Neutrophil (primary cell): ENCODE measurements at regions not wholly inside any gene's neighbourhood (a gene's known extent, or its start where the extent isn't known, plus 50 kb on each side); places are given as distances from the start of the nearest gene placed in this dataset.

ENCODE experiments used
- H3K27ac ChIP-seq: fragments of 200-600 bp; sonication (generic); 2 replicates; pipeline ENCODE4 v1.5.1; 2016; ENCODE audit warnings: mild to moderate bottlenecking, moderate library complexity
- H3K27me3 ChIP-seq: fragments of 200-600 bp; sonication (generic); 2 replicates; pipeline ENCODE4 v1.6.0; 2016; ENCODE audit warnings: mild to moderate bottlenecking
- H3K36me3 ChIP-seq: fragments of 200-600 bp; sonication (generic); 2 replicates; pipeline ENCODE4 v1.5.1; 2017
- H3K4me1 ChIP-seq, 2 experiments: fragments of 200-600 bp in 1 of 2; sonication (generic) in 1 of 2; 1 replicate in 1 of 2; 2 replicates in 1 of 2; pipeline versions ENCODE4 v1.5.1 to v1.6.1; 2013 to 2016; ENCODE audit warnings: low read depth in 1 of 2, low read length in 1 of 2, mild to moderate bottlenecking in 1 of 2, moderate library complexity in 1 of 2; ENCODE audit not compliant: control insufficient read depth in 1 of 2, insufficient read depth in 1 of 2
- H3K4me3 ChIP-seq, 2 experiments: fragments of 200-600 bp in 1 of 2; sonication (generic) in 1 of 2; 1 replicate in 1 of 2; 2 replicates in 1 of 2; pipeline ENCODE4 v1.5.1; 2013 to 2016; ENCODE audit warnings: low read depth in 1 of 2, low read length in 1 of 2, mild to moderate bottlenecking in 1 of 2, moderate library complexity in 1 of 2
- H3K9me3 ChIP-seq: fragments of 200-600 bp; sonication (generic); 2 replicates; pipeline ENCODE4 v1.5.1; 2016
- TF ChIP-seq, protein P1 (sequence below): fragments of 200-600 bp; sonication (generic); IDR thresholded peaks from 2 replicates; pipeline ENCODE4 v1.5.1; 2016; ENCODE audit warnings: antibody characterized with exemption

DNA sequence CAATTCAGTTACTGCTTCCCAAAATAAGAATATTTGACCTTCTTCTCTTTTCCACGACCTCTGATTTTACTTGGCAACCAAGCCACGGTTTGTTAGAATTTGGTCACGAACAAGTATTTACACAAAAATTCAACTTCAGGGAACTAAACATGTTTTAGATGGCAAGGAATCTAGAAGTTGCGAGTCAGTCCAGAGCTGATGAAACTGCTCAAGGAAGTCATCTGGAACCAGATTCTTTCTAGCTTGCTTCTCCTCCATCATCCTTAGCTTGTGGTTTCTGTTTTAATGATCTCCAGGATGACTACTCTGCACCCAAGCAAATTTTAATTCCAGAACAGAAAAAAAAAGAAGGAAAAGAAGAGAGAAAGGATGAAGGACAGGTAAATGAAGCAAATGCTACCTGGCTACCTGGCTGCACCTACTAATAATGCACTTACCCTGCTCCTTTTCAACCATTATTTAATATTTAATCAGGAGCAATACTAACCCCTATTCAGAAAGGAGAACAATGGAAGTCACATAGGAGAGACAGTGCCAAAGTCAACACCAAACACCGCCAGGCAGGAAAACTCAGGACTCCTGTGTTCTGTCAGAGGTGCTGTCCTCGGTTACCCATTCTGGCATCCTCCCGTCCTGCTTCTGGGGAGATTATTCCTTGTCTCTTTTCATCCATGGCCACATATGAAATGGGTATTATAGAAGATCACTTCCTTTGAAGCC is 54.2 kb upstream of the RGS7 start:
- H3K36me3 ChIP-seq: no peaks in the 10 kb centered on the region
- no peaks in the 10 kb centered on the region for H3K27me3 ChIP-seq
- no peak overlapping the region for H3K4me3 ChIP-seq
- H3K4me1 ChIP-seq: no peaks in the 10 kb centered on the region
- no peak overlapping the region for H3K27ac ChIP-seq
- TF ChIP-seq, protein P1, sequence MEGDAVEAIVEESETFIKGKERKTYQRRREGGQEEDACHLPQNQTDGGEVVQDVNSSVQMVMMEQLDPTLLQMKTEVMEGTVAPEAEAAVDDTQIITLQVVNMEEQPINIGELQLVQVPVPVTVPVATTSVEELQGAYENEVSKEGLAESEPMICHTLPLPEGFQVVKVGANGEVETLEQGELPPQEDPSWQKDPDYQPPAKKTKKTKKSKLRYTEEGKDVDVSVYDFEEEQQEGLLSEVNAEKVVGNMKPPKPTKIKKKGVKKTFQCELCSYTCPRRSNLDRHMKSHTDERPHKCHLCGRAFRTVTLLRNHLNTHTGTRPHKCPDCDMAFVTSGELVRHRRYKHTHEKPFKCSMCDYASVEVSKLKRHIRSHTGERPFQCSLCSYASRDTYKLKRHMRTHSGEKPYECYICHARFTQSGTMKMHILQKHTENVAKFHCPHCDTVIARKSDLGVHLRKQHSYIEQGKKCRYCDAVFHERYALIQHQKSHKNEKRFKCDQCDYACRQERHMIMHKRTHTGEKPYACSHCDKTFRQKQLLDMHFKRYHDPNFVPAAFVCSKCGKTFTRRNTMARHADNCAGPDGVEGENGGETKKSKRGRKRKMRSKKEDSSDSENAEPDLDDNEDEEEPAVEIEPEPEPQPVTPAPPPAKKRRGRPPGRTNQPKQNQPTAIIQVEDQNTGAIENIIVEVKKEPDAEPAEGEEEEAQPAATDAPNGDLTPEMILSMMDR: no peak
- no peaks in the 10 kb centered on the region for H3K9me3 ChIP-seq

DNA sequence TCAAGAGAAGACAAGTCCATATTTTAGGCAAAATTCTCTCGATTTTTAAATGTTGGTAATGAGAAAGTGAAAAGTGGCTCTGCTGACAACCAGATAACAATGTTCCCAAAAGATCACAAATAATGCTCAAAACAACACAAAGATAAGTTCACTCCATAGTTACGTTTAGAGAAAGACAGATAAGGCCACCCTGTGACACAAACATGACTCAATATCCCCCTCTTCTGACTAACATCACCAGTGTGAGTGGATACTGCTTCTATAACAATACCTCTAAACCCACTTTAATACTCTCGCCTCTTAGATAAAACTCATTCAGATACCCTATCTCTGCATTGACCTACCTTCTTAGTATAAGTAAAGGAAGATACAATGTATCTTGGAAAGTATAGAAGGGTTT is 51.2 kb upstream of the RGS7 start:
- no peak overlapping the region for H3K4me3 ChIP-seq
- no peaks in the 10 kb centered on the region for H3K27me3 ChIP-seq
- no peaks in the 10 kb centered on the region for H3K36me3 ChIP-seq
- H3K4me1 ChIP-seq: no peaks in the 10 kb centered on the region
- H3K27ac ChIP-seq: no peak overlapping the region
- TF ChIP-seq, protein P1: no peak
- no peaks in the 10 kb centered on the region for H3K9me3 ChIP-seq
